ENCODE measurements at regions not wholly inside any gene's neighbourhood (a gene's known extent, or its start where the extent isn't known, plus 50 kb on each side); places are given as distances from the start of the nearest gene placed in this dataset.

DNA sequence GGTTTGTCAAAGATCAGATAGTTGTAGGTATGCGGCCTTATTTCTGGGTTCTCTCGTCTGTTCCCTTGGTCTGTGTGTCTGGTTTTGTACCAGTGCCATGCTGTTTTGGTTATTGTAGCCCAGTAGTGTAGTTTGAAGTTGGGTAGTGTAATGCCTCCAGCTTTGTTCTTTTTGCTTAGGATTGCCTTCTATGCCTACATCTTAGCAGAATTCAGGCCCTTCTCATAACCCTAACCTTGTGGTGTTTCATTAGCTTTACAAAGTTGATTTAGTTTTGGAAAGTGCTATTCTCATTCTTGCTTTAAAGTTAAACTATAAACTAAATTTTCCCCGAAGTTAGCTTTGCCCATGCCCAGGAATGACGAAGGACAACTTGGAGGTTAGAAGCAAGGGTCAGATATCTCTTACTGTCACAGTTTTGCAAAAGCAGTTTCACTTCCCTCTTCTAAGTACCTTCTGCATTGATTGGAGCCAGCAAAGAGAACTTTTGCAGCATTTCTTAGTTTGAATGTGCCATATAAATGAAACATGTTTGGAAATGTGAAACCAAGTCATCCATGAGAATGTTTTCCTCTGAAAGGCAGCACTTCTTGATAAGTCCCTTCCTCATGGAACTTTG, 274.3 kb upstream of the DMRT1 start (continued):
- TF ChIP-seq EP300 (IDR thresholded peaks at IDR 0.05; ENCODE audit: borderline replicate concordance in 1 of 2, control insufficient read depth in 1 of 2, low read depth in 2 of 2, low read length in 2 of 2) (peak in 1 of 2 experiments; percentile 62; a peak in 2 of 4 replicates), POU2F2 (IDR thresholded peaks at IDR 0.05; ENCODE audit: borderline replicate concordance, low read depth, low read length) (no peak), MXI1 (IDR thresholded peaks at IDR 0.05; ENCODE audit: low read depth, low read length) (no peak), SMC3 (IDR thresholded peaks at IDR 0.05; ENCODE audit: borderline replicate concordance, low read length) (no peak), SREBF2 (IDR thresholded peaks at IDR 0.05; ENCODE audit: low read length) (no peak), NR2C2 (IDR thresholded peaks at IDR 0.05; ENCODE audit: borderline replicate concordance, control insufficient read depth, insufficient read length, low read depth) (no peak), EZH2 (IDR thresholded peaks at IDR 0.05; ENCODE audit: borderline replicate concordance, control insufficient read depth, low read depth, low read length) (no peak)
- TF ChIP-seq, protein P1, sequence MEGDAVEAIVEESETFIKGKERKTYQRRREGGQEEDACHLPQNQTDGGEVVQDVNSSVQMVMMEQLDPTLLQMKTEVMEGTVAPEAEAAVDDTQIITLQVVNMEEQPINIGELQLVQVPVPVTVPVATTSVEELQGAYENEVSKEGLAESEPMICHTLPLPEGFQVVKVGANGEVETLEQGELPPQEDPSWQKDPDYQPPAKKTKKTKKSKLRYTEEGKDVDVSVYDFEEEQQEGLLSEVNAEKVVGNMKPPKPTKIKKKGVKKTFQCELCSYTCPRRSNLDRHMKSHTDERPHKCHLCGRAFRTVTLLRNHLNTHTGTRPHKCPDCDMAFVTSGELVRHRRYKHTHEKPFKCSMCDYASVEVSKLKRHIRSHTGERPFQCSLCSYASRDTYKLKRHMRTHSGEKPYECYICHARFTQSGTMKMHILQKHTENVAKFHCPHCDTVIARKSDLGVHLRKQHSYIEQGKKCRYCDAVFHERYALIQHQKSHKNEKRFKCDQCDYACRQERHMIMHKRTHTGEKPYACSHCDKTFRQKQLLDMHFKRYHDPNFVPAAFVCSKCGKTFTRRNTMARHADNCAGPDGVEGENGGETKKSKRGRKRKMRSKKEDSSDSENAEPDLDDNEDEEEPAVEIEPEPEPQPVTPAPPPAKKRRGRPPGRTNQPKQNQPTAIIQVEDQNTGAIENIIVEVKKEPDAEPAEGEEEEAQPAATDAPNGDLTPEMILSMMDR (IDR thresholded peaks at IDR 0.05 in 2 of 3, conservative IDR thresholded peaks at IDR 0.05 in 1 of 3; ENCODE audit: control insufficient read depth in 2 of 3, extremely low read depth in 1 of 3, insufficient read depth in 1 of 3, low read depth in 3 of 3, low read length in 3 of 3): no peak

DNA sequence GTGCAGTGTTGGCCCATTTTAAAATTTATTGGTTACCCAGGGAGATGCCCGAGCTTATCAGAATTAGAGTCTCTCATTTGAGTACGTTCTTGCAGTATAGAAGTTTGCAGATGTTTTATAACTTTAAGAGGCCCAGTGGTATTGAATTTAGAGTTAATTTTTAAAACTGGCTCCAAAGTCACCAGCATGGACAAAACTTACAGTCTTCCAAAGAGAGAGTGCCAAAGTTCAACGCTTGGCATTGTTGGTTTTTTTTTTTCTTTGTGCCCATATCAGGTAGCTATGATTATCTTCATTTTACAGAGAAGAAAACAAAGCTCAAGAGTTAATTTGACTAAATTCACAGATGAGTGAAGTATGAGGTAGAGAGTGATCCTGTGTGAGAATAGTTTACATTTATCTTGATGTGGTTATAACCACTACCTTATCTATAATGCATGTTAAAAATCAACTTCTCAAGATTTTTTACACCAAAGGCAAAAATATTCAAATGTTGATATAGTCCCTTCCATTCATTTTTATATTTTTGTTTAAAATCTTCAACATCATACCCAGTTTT, 273.7 kb upstream of the DMRT1 start:
- Histone ChIP-seq H4K20me1 (ENCODE audit: control insufficient read depth, insufficient read depth) (no peaks in the 10 kb centered on the region), H3K79me2 (ENCODE audit: control insufficient read depth, insufficient read depth, low read length) (no peaks in the 10 kb centered on the region), H3K9ac (ENCODE audit: control insufficient read depth, insufficient read depth, low read length) (no peak overlapping the region), H2AFZ (ENCODE audit: control insufficient read depth, low read depth, low read length) (no peak overlapping the region), H3K27ac (ENCODE audit: control insufficient read depth, insufficient read depth) (no peak overlapping the region), H3K4me1 (ENCODE audit: control insufficient read depth, insufficient read depth, low read length) (no peaks in the 10 kb centered on the region), H3K27me3 (replicated peaks in 1 of 2; ENCODE audit: control insufficient read depth in 2 of 2, insufficient read depth in 2 of 2, low read length in 1 of 2) (peaks cover 0 to under 1% of the 10 kb centered on the region in 2 experiments; a peak in 1 of 4 replicates), H3K36me3 (ENCODE audit: control insufficient read depth in 2 of 2, insufficient read depth in 2 of 2, low read length in 1 of 2) (no peaks in the 10 kb centered on the region), H3K9me3 (replicated peaks; ENCODE audit: control insufficient read depth, insufficient read depth, low read length) (no peaks in the 10 kb centered on the region; the same call in 2 of the 3 replicates), H3K4me3 (no peak overlapping the region), H3K4me2 (ENCODE audit: control insufficient read depth, insufficient read depth) (no peak overlapping the region)
- no peak for DNase-seq (ENCODE audit: low read depth, low spot score)
- ChIA-PET POLR2A (no interaction called here), CTCF (interaction anchor here (0.9 kb wide), 1 partner anchor 17 kb away, joined by 3 read pairs; no protein-coding TSS in a partner anchor), RAD21 (ENCODE audit: unreplicated experiment) (no interaction called here), SMC1A (ENCODE audit: uncharacterized antibody, unreplicated experiment) (no interaction called here)
- no TSS peak for BruUV-seq (replicated peaks)
- intact Hi-C loops (cut with micrococcal nuclease; ENCODE audit: unreplicated experiment) (no loop called here), in situ Hi-C loops (cut with MboI) (loop anchor here (10.0 kb wide), 1 partner anchor 63 kb away; the partner anchor contains the start of gene KANK1)
- WGBS (ENCODE audit: insufficient coverage, insufficient replicate concordance, low lambda C conversion rate, missing lambda C conversion rate): 16% methylated on average over 3 of the region's 3 CpGs
- FAIRE-seq: no peak
- ATAC-seq: no peak
- TF ChIP-seq, protein P2, sequence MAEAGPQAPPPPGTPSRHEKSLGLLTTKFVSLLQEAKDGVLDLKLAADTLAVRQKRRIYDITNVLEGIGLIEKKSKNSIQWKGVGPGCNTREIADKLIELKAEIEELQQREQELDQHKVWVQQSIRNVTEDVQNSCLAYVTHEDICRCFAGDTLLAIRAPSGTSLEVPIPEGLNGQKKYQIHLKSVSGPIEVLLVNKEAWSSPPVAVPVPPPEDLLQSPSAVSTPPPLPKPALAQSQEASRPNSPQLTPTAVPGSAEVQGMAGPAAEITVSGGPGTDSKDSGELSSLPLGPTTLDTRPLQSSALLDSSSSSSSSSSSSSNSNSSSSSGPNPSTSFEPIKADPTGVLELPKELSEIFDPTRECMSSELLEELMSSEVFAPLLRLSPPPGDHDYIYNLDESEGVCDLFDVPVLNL (IDR thresholded peaks at IDR 0.05; ENCODE audit: low read depth, low read length): no peak
- TF ChIP-seq, protein P3, sequence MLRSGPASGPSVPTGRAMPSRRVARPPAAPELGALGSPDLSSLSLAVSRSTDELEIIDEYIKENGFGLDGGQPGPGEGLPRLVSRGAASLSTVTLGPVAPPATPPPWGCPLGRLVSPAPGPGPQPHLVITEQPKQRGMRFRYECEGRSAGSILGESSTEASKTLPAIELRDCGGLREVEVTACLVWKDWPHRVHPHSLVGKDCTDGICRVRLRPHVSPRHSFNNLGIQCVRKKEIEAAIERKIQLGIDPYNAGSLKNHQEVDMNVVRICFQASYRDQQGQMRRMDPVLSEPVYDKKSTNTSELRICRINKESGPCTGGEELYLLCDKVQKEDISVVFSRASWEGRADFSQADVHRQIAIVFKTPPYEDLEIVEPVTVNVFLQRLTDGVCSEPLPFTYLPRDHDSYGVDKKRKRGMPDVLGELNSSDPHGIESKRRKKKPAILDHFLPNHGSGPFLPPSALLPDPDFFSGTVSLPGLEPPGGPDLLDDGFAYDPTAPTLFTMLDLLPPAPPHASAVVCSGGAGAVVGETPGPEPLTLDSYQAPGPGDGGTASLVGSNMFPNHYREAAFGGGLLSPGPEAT (IDR thresholded peaks at IDR 0.05; ENCODE audit: low read depth): no peak
- TF ChIP-seq SMC3 (IDR thresholded peaks at IDR 0.05; ENCODE audit: borderline replicate concordance, low read length): no peak
- TF ChIP-seq MTA3 (IDR thresholded peaks at IDR 0.05; ENCODE audit: borderline replicate concordance, low read length): no peak
- TF ChIP-seq HCFC1 (IDR thresholded peaks at IDR 0.05; ENCODE audit: low read length): no peak
- TF ChIP-seq, protein P4, sequence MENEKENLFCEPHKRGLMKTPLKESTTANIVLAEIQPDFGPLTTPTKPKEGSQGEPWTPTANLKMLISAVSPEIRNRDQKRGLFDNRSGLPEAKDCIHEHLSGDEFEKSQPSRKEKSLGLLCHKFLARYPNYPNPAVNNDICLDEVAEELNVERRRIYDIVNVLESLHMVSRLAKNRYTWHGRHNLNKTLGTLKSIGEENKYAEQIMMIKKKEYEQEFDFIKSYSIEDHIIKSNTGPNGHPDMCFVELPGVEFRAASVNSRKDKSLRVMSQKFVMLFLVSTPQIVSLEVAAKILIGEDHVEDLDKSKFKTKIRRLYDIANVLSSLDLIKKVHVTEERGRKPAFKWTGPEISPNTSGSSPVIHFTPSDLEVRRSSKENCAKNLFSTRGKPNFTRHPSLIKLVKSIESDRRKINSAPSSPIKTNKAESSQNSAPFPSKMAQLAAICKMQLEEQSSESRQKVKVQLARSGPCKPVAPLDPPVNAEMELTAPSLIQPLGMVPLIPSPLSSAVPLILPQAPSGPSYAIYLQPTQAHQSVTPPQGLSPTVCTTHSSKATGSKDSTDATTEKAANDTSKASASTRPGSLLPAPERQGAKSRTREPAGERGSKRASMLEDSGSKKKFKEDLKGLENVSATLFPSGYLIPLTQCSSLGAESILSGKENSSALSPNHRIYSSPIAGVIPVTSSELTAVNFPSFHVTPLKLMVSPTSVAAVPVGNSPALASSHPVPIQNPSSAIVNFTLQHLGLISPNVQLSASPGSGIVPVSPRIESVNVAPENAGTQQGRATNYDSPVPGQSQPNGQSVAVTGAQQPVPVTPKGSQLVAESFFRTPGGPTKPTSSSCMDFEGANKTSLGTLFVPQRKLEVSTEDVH (IDR thresholded peaks at IDR 0.05; ENCODE audit: low read depth, partially characterized antibody): no peak

Measured in GM12878 (cell line).